RWPE1 (cell line): ENCODE measurements at regions not wholly inside any gene's neighbourhood (a gene's known extent, or its start where the extent isn't known, plus 50 kb on each side); places are given as distances from the start of the nearest gene placed in this dataset.

ENCODE experiments used
- CTCF ChIA-PET: fragments of 350-600 bp; sonication (Branson Sonifier 250); formaldehyde crosslinking; extraction: SDS; loops from one replicate; lab custom pipeline; 2021; lab: Yijun Ruan, JAX
- POLR2A ChIA-PET: fragments of 400-600 bp; formaldehyde crosslinking; extraction: SDS; loops from one replicate; lab custom pipeline; 2020; ENCODE audit warnings: antibody characterized with exemption; ENCODE audit not compliant: low non-redundant PET; lab: Yijun Ruan, JAX
- DNase-seq: peaks from one replicate; pipeline ENCODE4 v3.0.0; 2012; ENCODE audit warnings: low spot score
- H3K27ac ChIP-seq: fragments of 450-650 bp; 2 replicates; pipeline ENCODE4 v1.5.1; 2017
- TF ChIP-seq, protein P1 (sequence below): fragments of 450-650 bp; conservative IDR thresholded peaks from 2 replicates; pipeline ENCODE4 v1.5.1; 2017; ENCODE audit warnings: low read depth, mild to moderate bottlenecking

DNA sequence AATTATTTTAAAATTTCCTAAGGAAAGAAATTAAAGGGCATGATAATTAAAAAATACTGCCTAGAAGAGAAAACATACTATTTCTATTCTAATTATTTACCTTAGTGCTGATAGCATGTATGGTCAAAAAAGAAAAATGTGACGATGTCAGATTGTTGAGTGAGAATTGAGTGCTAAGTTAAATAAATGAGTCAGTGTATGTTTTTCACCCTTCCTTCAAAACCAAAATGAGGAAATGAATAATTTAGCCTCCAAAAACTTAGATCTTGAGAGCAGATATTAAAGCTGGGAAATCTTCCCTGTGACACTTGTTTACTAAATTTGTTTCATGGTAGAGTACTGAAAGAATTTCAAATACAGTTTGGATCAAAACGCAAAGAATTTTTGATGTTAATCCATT lies 58.6 kb upstream of the NYAP2 start:
- POLR2A ChIA-PET: no interaction called here
- TF ChIP-seq, protein P1, sequence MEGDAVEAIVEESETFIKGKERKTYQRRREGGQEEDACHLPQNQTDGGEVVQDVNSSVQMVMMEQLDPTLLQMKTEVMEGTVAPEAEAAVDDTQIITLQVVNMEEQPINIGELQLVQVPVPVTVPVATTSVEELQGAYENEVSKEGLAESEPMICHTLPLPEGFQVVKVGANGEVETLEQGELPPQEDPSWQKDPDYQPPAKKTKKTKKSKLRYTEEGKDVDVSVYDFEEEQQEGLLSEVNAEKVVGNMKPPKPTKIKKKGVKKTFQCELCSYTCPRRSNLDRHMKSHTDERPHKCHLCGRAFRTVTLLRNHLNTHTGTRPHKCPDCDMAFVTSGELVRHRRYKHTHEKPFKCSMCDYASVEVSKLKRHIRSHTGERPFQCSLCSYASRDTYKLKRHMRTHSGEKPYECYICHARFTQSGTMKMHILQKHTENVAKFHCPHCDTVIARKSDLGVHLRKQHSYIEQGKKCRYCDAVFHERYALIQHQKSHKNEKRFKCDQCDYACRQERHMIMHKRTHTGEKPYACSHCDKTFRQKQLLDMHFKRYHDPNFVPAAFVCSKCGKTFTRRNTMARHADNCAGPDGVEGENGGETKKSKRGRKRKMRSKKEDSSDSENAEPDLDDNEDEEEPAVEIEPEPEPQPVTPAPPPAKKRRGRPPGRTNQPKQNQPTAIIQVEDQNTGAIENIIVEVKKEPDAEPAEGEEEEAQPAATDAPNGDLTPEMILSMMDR: no peak
- CTCF ChIA-PET: no interaction called here
- no peak overlapping the region for H3K27ac ChIP-seq
- no peak for DNase-seq

- no peak overlapping the region for H3K27ac ChIP-seq
Measured at GRCh38 chr2:225337183-225337582, 62.3 kb upstream of the NYAP2 start.

DNA sequence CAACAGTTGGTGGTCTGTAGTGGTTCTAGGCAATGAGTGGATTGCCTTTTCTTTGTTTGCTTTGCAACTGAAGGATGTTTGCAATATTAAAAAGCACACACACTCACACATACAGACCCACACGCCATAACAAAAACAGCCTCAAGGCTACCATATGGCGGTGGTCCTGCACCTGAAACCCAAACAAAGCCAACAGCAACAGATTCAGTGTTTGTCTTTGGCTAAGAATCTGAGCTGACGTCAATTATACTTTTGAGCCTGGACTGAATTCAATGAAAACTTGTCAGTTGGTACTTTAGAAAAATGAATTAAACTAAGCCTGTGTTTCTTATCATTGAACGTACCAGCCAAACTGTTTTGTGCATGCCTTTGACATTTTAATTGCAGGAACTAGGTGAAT lies 65.0 kb upstream of the NYAP2 start:
- DNase-seq: no peak
- TF ChIP-seq, protein P1: no peak
- no peak overlapping the region for H3K27ac ChIP-seq
- POLR2A ChIA-PET: no interaction called here
- CTCF ChIA-PET: no interaction called here

More at GRCh38 chr2:225337183-225337582, 62.3 kb upstream of the NYAP2 start:
- CTCF ChIA-PET: no interaction called here
- POLR2A ChIA-PET: no interaction called here
- TF ChIP-seq, protein P1: no peak
- no peak for DNase-seq

GRCh38 chr2:225328192-225328591 lies 71.3 kb upstream of the NYAP2 start:
- CTCF ChIA-PET: no interaction called here
- DNase-seq: no peak

DNA sequence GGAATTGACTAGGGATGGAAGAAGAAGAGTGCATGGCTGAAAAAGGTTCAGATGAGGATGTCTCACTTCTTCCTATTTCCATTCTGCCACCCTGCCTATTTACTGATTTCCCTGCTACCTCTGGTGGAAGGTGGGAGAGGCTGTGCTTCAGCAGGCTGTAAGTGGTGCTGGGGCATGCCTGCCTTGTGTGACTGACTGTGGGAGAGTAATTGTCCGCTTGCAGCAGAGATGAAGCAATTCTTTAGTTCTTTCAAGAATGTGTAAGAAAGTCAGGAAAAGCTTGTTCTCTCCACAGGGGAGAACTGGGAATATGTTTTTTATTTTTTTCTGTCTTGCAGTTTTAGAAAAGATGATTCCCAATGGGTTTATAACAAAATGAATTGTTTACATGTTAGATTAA lies 72.5 kb upstream of the NYAP2 start:
- H3K27ac ChIP-seq: no peak overlapping the region
- no peak for DNase-seq
- TF ChIP-seq, protein P1: no peak
- POLR2A ChIA-PET: no interaction called here
- CTCF ChIA-PET: no interaction called here

More at GRCh38 chr2:225328192-225328591, 71.3 kb upstream of the NYAP2 start:
- H3K27ac ChIP-seq: no peak overlapping the region
- POLR2A ChIA-PET: no interaction called here
- TF ChIP-seq, protein P1: no peak

DNA sequence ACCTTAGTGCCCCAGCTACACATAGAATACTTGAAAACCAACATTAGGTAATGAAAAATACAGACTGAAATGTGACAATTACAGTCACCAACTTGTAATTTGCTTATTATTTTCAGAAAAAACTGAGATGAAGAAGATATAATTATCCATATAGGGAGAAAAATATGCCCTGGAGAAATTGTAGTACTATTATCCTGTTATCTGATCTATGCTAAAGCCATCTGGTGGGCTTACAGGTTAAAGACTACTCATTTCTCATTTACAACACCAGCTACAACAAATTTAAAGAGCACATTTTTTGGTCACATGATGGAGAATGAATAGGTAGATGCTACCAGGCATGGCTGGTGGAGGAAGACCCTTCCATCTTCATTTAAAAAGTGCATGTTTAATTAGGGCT lies 79.6 kb upstream of the NYAP2 start:
- no peak for DNase-seq
- ChIA-PET CTCF (no interaction called here), POLR2A (no interaction called here)
- TF ChIP-seq, protein P1: no peak
- H3K27ac ChIP-seq: no peak overlapping the region

GRCh38 chr2:225318440-225318839 lies 81.1 kb upstream of the NYAP2 start:
- CTCF ChIA-PET: no interaction called here
- DNase-seq: no peak
- TF ChIP-seq, protein P1: no peak
- no peak overlapping the region for H3K27ac ChIP-seq
- POLR2A ChIA-PET: no interaction called here
